Left ventricle myocardium inferior (tissue), 1 donor: ENCODE measurements at regions not wholly inside any gene's neighbourhood (a gene's known extent, or its start where the extent isn't known, plus 50 kb on each side); places are given as distances from the start of the nearest gene placed in this dataset.

Experiments
- DNase-seq: peaks from one replicate; pipeline ENCODE4 v3.0.0-alpha.2; 2020
- H3K27ac ChIP-seq: fragments of 200-600 bp; replicated peaks from 2 replicates; pipeline ENCODE4 v1.8.0; 2021
- H3K27me3 ChIP-seq: fragments of 200-600 bp; 2 replicates; pipeline ENCODE4 v1.8.0; 2021; ENCODE audit warnings: low read depth
- H3K36me3 ChIP-seq: fragments of 200-600 bp; 2 replicates; pipeline ENCODE4 v1.8.0; 2021
- H3K4me1 ChIP-seq: fragments of 200-600 bp; 2 replicates; pipeline ENCODE4 v1.8.0; 2021
- H3K4me3 ChIP-seq: fragments of 200-600 bp; 2 replicates; pipeline ENCODE4 v1.8.0; 2021; ENCODE audit warnings: mild to moderate bottlenecking, moderate library complexity
- H3K9me3 ChIP-seq: fragments of 200-600 bp; replicated peaks from 2 replicates; pipeline ENCODE4 v1.8.0; 2021
- intact Hi-C: fragments of 100-400 bp; cut with micrococcal nuclease; formaldehyde crosslinking; loops from one replicate; pipeline ENCODE4 v1.11.0; 2022
- TF ChIP-seq, protein P1 (sequence below): fragments of 200-600 bp; IDR thresholded peaks from 2 replicates; pipeline ENCODE4 v1.8.0; 2021; ENCODE audit warnings: antibody characterized with exemption, mild to moderate bottlenecking, borderline replicate concordance
- donor health status: DM: no; HTN: yes; CAD: no; lungs with severe emphysema.

DNA sequence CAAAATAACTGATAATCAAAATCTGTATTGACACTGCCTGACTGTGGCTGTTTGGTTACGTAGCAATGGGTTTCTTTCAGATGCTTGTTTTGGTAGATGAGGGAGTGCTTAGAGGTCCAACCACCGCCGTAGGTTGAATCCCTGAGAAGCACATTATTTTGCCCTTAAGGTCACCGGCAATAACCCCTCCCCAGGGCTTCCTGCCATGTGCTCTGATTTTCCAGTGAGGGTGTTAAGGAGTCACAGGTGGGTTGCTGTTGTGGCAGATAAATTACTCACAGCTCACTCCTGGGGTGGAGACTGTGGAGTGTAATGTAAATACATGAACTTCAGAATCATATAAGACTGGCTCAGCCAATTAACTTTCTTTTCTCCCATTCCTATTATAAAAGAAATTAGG lies 81.5 kb upstream of the ZP4 start:
- no peaks in the 10 kb centered on the region for H3K4me1 ChIP-seq
- no peaks in the 10 kb centered on the region for H3K36me3 ChIP-seq
- TF ChIP-seq, protein P1, sequence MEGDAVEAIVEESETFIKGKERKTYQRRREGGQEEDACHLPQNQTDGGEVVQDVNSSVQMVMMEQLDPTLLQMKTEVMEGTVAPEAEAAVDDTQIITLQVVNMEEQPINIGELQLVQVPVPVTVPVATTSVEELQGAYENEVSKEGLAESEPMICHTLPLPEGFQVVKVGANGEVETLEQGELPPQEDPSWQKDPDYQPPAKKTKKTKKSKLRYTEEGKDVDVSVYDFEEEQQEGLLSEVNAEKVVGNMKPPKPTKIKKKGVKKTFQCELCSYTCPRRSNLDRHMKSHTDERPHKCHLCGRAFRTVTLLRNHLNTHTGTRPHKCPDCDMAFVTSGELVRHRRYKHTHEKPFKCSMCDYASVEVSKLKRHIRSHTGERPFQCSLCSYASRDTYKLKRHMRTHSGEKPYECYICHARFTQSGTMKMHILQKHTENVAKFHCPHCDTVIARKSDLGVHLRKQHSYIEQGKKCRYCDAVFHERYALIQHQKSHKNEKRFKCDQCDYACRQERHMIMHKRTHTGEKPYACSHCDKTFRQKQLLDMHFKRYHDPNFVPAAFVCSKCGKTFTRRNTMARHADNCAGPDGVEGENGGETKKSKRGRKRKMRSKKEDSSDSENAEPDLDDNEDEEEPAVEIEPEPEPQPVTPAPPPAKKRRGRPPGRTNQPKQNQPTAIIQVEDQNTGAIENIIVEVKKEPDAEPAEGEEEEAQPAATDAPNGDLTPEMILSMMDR: no peak
- intact Hi-C loops: no loop called here
- peaks cover 14% of the 10 kb centered on the region for H3K27me3 ChIP-seq
- no peak overlapping the region for H3K27ac ChIP-seq
- DNase-seq: no peak
- no peak overlapping the region for H3K4me3 ChIP-seq
- no peaks in the 10 kb centered on the region for H3K9me3 ChIP-seq

DNA sequence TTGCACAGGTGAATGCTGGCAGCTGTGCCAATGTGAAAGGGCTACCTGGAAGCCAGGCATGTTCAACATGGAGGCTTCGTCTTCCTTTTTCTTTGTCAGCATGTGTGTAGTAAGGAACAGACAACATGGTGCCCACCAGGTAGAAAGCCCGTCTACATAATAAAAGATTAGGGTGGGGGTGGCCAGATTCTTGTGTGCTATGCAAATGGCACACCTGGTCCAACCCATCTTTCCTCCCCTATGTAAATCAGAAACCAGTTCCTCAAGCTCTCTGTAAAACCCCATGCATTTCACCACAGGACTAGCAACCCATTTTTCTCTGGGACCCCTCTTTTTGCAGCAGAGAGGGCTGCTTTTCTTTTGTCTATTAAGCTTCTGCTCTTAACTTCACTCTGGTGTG lies 72.3 kb upstream of the ZP4 start:
- intact Hi-C loops: no loop called here
- no peak for DNase-seq
- H3K27ac ChIP-seq: no peak overlapping the region

DNA sequence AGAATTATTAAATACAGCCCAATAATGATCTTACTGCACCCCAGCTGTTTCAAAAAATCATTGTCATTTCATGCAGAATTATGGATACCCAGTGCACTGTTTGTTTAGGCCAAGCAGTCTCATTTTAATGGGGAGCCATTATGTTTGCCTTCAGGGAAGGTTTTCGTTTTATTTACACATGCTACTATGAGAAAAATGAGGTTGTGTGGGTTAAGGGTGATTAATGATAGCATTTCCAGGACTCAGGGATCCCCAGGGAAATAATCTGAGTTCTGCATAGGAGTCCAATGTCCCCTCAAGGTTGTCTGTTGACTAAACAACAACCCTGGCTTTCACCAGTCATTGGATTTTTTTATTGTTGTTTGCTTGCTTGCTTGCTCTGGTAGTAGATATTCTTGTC lies 71.0 kb upstream of the ZP4 start:
- TF ChIP-seq, protein P1: no peak
- no peaks in the 10 kb centered on the region for H3K4me1 ChIP-seq

More for the DNA sequence above, 72.3 kb upstream of the ZP4 start:
- Histone ChIP-seq H3K4me3 (no peak overlapping the region), H3K36me3 (no peaks in the 10 kb centered on the region), H3K27me3 (no peaks in the 10 kb centered on the region), H3K9me3 (no peaks in the 10 kb centered on the region), H3K4me1 (no peaks in the 10 kb centered on the region)
- TF ChIP-seq, protein P1: no peak

DNA sequence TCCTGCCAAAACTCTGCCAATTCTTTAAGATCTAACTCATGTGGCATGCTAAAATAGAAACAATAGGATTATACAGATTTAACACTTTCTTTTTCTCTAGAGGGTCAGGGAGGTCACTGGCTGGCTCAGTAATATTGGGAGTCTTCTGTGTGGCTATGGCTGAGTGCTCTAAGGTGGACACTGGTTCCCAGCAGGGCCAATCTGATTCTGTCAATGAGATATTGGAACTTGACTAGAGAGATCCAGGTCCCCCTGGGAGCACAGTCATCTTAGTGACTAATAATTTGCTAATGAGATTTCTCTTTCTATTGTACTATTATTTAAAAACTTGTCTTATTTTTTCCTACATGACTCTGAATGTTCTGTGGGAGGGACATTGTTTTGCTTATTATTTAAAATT lies 69.1 kb upstream of the ZP4 start:
- H3K4me1 ChIP-seq: no peaks in the 10 kb centered on the region
- no peak overlapping the region for H3K27ac ChIP-seq
- H3K4me3 ChIP-seq: no peak overlapping the region
- no peaks in the 10 kb centered on the region for H3K36me3 ChIP-seq
- peaks cover 7% of the 10 kb centered on the region for H3K27me3 ChIP-seq
- no peak for DNase-seq
- H3K9me3 ChIP-seq: no peaks in the 10 kb centered on the region
- intact Hi-C loops: no loop called here
- TF ChIP-seq, protein P1: no peak

More for the DNA sequence above, 71.0 kb upstream of the ZP4 start:
- H3K36me3 ChIP-seq: no peaks in the 10 kb centered on the region
- DNase-seq: no peak
- H3K9me3 ChIP-seq: no peaks in the 10 kb centered on the region
- intact Hi-C loops: no loop called here
- no peak overlapping the region for H3K27ac ChIP-seq
- H3K4me3 ChIP-seq: no peak overlapping the region
- H3K27me3 ChIP-seq: peaks cover 2% of the 10 kb centered on the region

DNA sequence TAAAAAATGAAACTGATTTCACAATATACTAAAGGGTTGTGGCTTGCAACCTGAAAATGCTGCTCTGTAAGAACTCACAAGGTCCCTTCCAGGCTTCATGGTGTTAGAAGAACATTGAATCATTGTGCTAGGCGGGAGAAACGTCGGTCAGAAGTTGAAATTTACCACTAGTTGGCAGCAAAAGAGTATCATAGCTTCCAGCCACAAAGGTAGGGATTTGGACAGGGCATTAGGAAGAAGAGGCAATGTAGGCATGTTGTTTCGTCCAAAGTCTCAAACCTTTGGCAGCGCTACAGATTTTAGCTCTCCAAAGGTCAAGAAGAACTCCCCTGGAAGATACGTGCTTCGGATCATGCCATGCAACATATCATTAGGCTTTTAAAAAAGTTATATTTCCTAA lies 62.5 kb upstream of the ZP4 start:
- no peak for DNase-seq
- intact Hi-C loops: no loop called here
- H3K4me1 ChIP-seq: no peaks in the 10 kb centered on the region
- H3K27ac ChIP-seq: no peak overlapping the region
- H3K27me3 ChIP-seq: peaks cover 7% of the 10 kb centered on the region
- H3K36me3 ChIP-seq: no peaks in the 10 kb centered on the region
- TF ChIP-seq, protein P1: no peak
- no peak overlapping the region for H3K4me3 ChIP-seq
- no peaks in the 10 kb centered on the region for H3K9me3 ChIP-seq
